GM13976 (cell line): ENCODE measurements at regions not wholly inside any gene's neighbourhood (a gene's known extent, or its start where the extent isn't known, plus 50 kb on each side); places are given as distances from the start of the nearest gene placed in this dataset.
"Not testable (repeated sequence)": the region's sequence is repeated elsewhere in the genome, so short reads cannot be mapped to it uniquely, and the experiment has no call there.

Source experiments
- DNase-seq: peaks from one replicate; pipeline ENCODE4 v3.0.0; 2012; ENCODE audit warnings: low spot score
- CTCF ChIP-seq: IDR thresholded peaks from 2 replicates; pipeline ENCODE4 v1.5.1; 2012; ENCODE audit warnings: borderline replicate concordance, mild to moderate bottlenecking; ENCODE audit not compliant: insufficient read depth; ENCODE audit errors: extremely low read depth, missing control alignments, control extremely low read depth
- in situ Hi-C: fragments of 300-500 bp; cut with MboI; formaldehyde crosslinking; loops from one replicate; pipeline ENCODE4 v1.12.0; 2022; ENCODE audit warnings: low sequenced_read_pairs, mixed read lengths, inconsistent platforms; ENCODE audit not compliant: unreplicated experiment

GRCh38 chr5:62206150-62206829, 99.7 kb upstream of the KIF2A start:
- in situ Hi-C loops: loop anchor here (25.0 kb wide), 1 partner anchor 381 kb away; the partner anchor contains the start of gene LRRC70
- no peak for DNase-seq
- no peak for TF ChIP-seq CTCF

- no peak for DNase-seq
- in situ Hi-C loops: loop anchor here (25.0 kb wide), 1 partner anchor 379 kb away; the partner anchor contains the start of gene LRRC70
- no peak for TF ChIP-seq CTCF
These were observed 97.7 kb upstream of the KIF2A start for GRCh38 chr5:62208218-62208852.

- DNase-seq: no peak
- in situ Hi-C loops: loop anchor here (25.0 kb wide), 1 partner anchor 376 kb away; the partner anchor contains the start of gene LRRC70
- no peak for TF ChIP-seq CTCF
These were observed 94.6 kb upstream of the KIF2A start for GRCh38 chr5:62211405-62211804.

GRCh38 chr5:62212648-62213047, 93.4 kb upstream of the KIF2A start:
- no peak for DNase-seq
- no peak for TF ChIP-seq CTCF
- in situ Hi-C loops: loop anchor here (25.0 kb wide), 1 partner anchor 375 kb away; the partner anchor contains the start of gene LRRC70

GRCh38 chr5:62214701-62215100, 91.3 kb upstream of the KIF2A start:
- DNase-seq: no peak
- in situ Hi-C loops: loop anchor here (25.0 kb wide), 1 partner anchor 373 kb away; the partner anchor contains the start of gene LRRC70

GRCh38 chr5:62216603-62217002, 89.4 kb upstream of the KIF2A start:
- DNase-seq: not testable (repeated sequence)
- in situ Hi-C loops: loop anchor here (25.0 kb wide), 1 partner anchor 371 kb away; the partner anchor contains the start of gene LRRC70

More at GRCh38 chr5:62214701-62215100, 91.3 kb upstream of the KIF2A start:
- no peak for TF ChIP-seq CTCF

- DNase-seq: not testable (repeated sequence)
- in situ Hi-C loops: loop anchor here (25.0 kb wide), 1 partner anchor 370 kb away; the partner anchor contains the start of gene LRRC70
These were observed 88.9 kb upstream of the KIF2A start for GRCh38 chr5:62217095-62217494.

GRCh38 chr5:62218860-62219259, 87.1 kb upstream of the KIF2A start:
- in situ Hi-C loops: loop anchor here (25.0 kb wide), 1 partner anchor 368 kb away; the partner anchor contains the start of gene LRRC70
- not testable (repeated sequence) for DNase-seq

- DNase-seq: not testable (repeated sequence)
- in situ Hi-C loops: loop anchor here (10.0 to 25.0 kb wide), 2 partner anchors 133 to 365 kb away; partner anchors contain the start of gene LRRC70
These were observed 84.1 kb upstream of the KIF2A start for GRCh38 chr5:62221881-62222280.

GRCh38 chr5:62222305-62222704, 83.7 kb upstream of the KIF2A start:
- DNase-seq: not testable (repeated sequence)
- in situ Hi-C loops: loop anchor here (10.0 to 25.0 kb wide), 2 partner anchors 132 to 365 kb away; partner anchors contain the start of gene LRRC70
